ENCODE measurements at regions not wholly inside any gene's neighbourhood (a gene's known extent, or its start where the extent isn't known, plus 50 kb on each side); places are given as distances from the start of the nearest gene placed in this dataset.
A peak's percentile ranks its signal among the peaks of the same experiment; 100 is the strongest.

GRCh38 chr6:170049641-170050561 is 241.0 kb downstream of the DLL1 start:
- Histone ChIP-seq H3K4me1 (peaks cover 0 to 52% (median 31%) of the 10 kb centered on the region in 4 donors), H3K36me3 (no peaks in the 10 kb centered on the region), H3K27me3 (no peaks in the 10 kb centered on the region), H3K27ac (peak overlapping the region; percentile 72 to 91 (median 79)), H3K4me3 (no peak overlapping the region), H3K9me3 (no peaks in the 10 kb centered on the region)
- intact Hi-C loops (cut with DNase I), result loop anchor here (1.0 to 5.0 kb wide), 3 partner anchors 19 to 88 kb away; no protein-coding TSS in a partner anchor
- peak; percentile 99 for DNase-seq
- TF ChIP-seq CTCF (IDR thresholded peaks at IDR 0.05) (no peak), EP300 (IDR thresholded peaks at IDR 0.05) (peak; percentile 53 to 94 (median 83)), POLR2AphosphoS5 (IDR thresholded peaks at IDR 0.05) (peak; percentile 91 to 96 (median 94))
- WGBS, 2 donors, result 76% methylated on average over 38 of the region's 38 CpGs

- peak; percentile 91 for DNase-seq
- peak overlapping the region; percentile 72 to 91 (median 79) for H3K27ac ChIP-seq
- 58 to 71% methylated on average over 16 of the region's 16 CpGs for WGBS, 2 donors
- H3K4me3 ChIP-seq, result no peak overlapping the region
- peaks cover 0 to 52% (median 31%) of the 10 kb centered on the region in 4 donors for H3K4me1 ChIP-seq
- no peaks in the 10 kb centered on the region for H3K36me3 ChIP-seq
- intact Hi-C loops (cut with DNase I), result loop anchor here (1.0 to 2.0 kb wide), 2 partner anchors 18 to 23 kb away; no protein-coding TSS in a partner anchor
- H3K27me3 ChIP-seq, result no peaks in the 10 kb centered on the region
- H3K9me3 ChIP-seq, result no peaks in the 10 kb centered on the region
- no peak for TF ChIP-seq CTCF (IDR thresholded peaks at IDR 0.05)
- peak in 2 of 4 donors; percentile 41 to 81 for TF ChIP-seq POLR2AphosphoS5 (IDR thresholded peaks at IDR 0.05)
- no peak for TF ChIP-seq POLR2A (IDR thresholded peaks at IDR 0.05)
- TF ChIP-seq EP300 (IDR thresholded peaks at IDR 0.05), result peak in 2 of 4 donors; percentile 54 to 57
These were observed 242.1 kb downstream of the DLL1 start for GRCh38 chr6:170048615-170049256.

GRCh38 chr6:170047823-170048222 is 243.1 kb downstream of the DLL1 start:
- H3K27ac ChIP-seq, result peak overlapping the region in 2 of 4 donors; percentile 83 to 91
- intact Hi-C loops (cut with DNase I), result loop anchor here (2.0 kb wide), 1 partner anchor 17 kb away; no protein-coding TSS in a partner anchor
- DNase-seq, result peak; percentile 54

More at GRCh38 chr6:170047823-170048222, 243.1 kb downstream of the DLL1 start:
- H3K27me3 ChIP-seq, result no peaks in the 10 kb centered on the region
- no peaks in the 10 kb centered on the region for H3K36me3 ChIP-seq
- no peak for TF ChIP-seq POLR2A (IDR thresholded peaks at IDR 0.05)
- no peak for TF ChIP-seq POLR2AphosphoS5 (IDR thresholded peaks at IDR 0.05)
- TF ChIP-seq EP300 (IDR thresholded peaks at IDR 0.05), result no peak
- TF ChIP-seq CTCF (IDR thresholded peaks at IDR 0.05), result no peak
- no peaks in the 10 kb centered on the region for H3K9me3 ChIP-seq
- H3K4me1 ChIP-seq, result peaks cover 0 to 52% (median 31%) of the 10 kb centered on the region in 4 donors
- H3K4me3 ChIP-seq, result no peak overlapping the region
- 90 to 93% methylated on average over 6 of the region's 6 CpGs for whole genome bisulfite sequencing, 2 donors
